ENCODE measurements at regions not wholly inside any gene's neighbourhood (a gene's known extent, or its start where the extent isn't known, plus 50 kb on each side); places are given as distances from the start of the nearest gene placed in this dataset.

- no peak for DNase-seq
Measured at GRCh38 chr4:36737691-36738090, 456.3 kb downstream of the DTHD1 start.

GRCh38 chr4:36740796-36741310, 459.4 kb downstream of the DTHD1 start:
- no peak for DNase-seq

GRCh38 chr4:36747277-36748129, 466.1 kb downstream of the DTHD1 start:
- DNase-seq: no peak

GRCh38 chr4:36753048-36753447, 471.6 kb downstream of the DTHD1 start:
- DNase-seq: no peak

GRCh38 chr4:36757580-36758311, 476.3 kb downstream of the DTHD1 start:
- no peak for DNase-seq

- no peak for DNase-seq
Measured at GRCh38 chr4:36758312-36759178, 477.1 kb downstream of the DTHD1 start.

- DNase-seq: no peak
Measured at GRCh38 chr4:36761607-36762006, 480.2 kb downstream of the DTHD1 start.

- DNase-seq: no peak
Measured at GRCh38 chr4:36763814-36764213, 480.7 kb upstream of the NWD2 start.

GRCh38 chr4:36767596-36767995, 476.9 kb upstream of the NWD2 start:
- DNase-seq: no peak

- DNase-seq: no peak
Measured at GRCh38 chr4:36771411-36772153, 473.0 kb upstream of the NWD2 start.

GRCh38 chr4:36772154-36772516, 472.4 kb upstream of the NWD2 start:
- no peak for DNase-seq

GRCh38 chr4:36773467-36773866, 471.1 kb upstream of the NWD2 start:
- no peak for DNase-seq

GRCh38 chr4:36775544-36775943, 469.0 kb upstream of the NWD2 start:
- no peak for DNase-seq

- DNase-seq: no peak
Measured at GRCh38 chr4:36779601-36780000, 464.9 kb upstream of the NWD2 start.

- DNase-seq: no peak
Measured at GRCh38 chr4:36785973-36786372, 458.6 kb upstream of the NWD2 start.

- DNase-seq: no peak
Measured at GRCh38 chr4:36786519-36786918, 458.0 kb upstream of the NWD2 start.

GRCh38 chr4:36794716-36795115, 449.8 kb upstream of the NWD2 start:
- DNase-seq: no peak

- no peak for DNase-seq
Measured at GRCh38 chr4:36812149-36812548, 432.4 kb upstream of the NWD2 start.

GRCh38 chr4:36815536-36815935, 429.0 kb upstream of the NWD2 start:
- DNase-seq: no peak

GRCh38 chr4:36823199-36823967, 421.2 kb upstream of the NWD2 start:
- DNase-seq: no peak

GRCh38 chr4:36824682-36825081, 419.9 kb upstream of the NWD2 start:
- no peak for DNase-seq

GRCh38 chr4:36835246-36835645, 409.3 kb upstream of the NWD2 start:
- DNase-seq: no peak

Data from inflammatory macrophage treated with lipopolysaccharide for 4 hours (primary cell).